Transverse colon (tissue), 3 donors: ENCODE measurements at regions not wholly inside any gene's neighbourhood (a gene's known extent, or its start where the extent isn't known, plus 50 kb on each side); places are given as distances from the start of the nearest gene placed in this dataset.
"Not testable (repeated sequence)": the region's sequence is repeated elsewhere in the genome, so short reads cannot be mapped to it uniquely, and the experiment has no call there.

Source experiments
- POLR2A ChIP-seq: fragments of 450-650 bp; IDR thresholded peaks from one replicate; pipeline ENCODE4 v1.6.1; 2016; ENCODE audit warnings: antibody characterized with exemption, mild to moderate bottlenecking, moderate library complexity
- TF ChIP-seq, protein P1 (sequence below), 5 experiments: fragments of 200-600 bp in 3 of 5; fragments of 450-650 bp in 2 of 5; sonication (generic) in 3 of 5; IDR thresholded peaks; 1 replicate in 2 of 5; 2 replicates in 3 of 5; pipeline ENCODE4 v1.5.1; 2016 to 2017; ENCODE audit warnings: antibody characterized with exemption in 5 of 5, inconsistent platforms in 3 of 5, mild to moderate bottlenecking in 2 of 5, moderate library complexity in 1 of 5

DNA sequence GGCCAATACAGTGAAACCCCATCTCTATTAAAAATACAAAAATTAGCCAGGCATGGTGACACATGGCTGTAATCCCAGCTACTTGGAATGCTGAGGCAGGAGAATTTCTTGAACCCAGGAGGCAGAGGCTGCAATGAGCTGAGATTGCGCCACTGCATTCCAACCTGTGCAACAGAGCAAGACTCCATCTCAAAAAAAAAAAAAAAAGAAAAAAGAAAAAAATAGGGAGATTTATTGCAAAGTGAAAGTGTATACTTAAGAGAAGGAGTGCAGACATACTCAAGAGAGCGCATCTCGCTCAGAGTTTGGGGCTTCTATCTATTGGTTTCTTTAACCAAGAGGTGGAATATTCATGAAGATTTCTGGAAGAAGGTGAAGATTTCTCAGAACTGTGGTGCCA is 708.4 kb downstream of the XPNPEP1 start:
- TF ChIP-seq, protein P1, sequence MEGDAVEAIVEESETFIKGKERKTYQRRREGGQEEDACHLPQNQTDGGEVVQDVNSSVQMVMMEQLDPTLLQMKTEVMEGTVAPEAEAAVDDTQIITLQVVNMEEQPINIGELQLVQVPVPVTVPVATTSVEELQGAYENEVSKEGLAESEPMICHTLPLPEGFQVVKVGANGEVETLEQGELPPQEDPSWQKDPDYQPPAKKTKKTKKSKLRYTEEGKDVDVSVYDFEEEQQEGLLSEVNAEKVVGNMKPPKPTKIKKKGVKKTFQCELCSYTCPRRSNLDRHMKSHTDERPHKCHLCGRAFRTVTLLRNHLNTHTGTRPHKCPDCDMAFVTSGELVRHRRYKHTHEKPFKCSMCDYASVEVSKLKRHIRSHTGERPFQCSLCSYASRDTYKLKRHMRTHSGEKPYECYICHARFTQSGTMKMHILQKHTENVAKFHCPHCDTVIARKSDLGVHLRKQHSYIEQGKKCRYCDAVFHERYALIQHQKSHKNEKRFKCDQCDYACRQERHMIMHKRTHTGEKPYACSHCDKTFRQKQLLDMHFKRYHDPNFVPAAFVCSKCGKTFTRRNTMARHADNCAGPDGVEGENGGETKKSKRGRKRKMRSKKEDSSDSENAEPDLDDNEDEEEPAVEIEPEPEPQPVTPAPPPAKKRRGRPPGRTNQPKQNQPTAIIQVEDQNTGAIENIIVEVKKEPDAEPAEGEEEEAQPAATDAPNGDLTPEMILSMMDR (IDR thresholded peaks at IDR 0.05), result not testable (repeated sequence)
- TF ChIP-seq POLR2A, result not testable (repeated sequence)
